Renal cortex interstitium (tissue), 11 donors: ENCODE measurements at regions not wholly inside any gene's neighbourhood (a gene's known extent, or its start where the extent isn't known, plus 50 kb on each side); places are given as distances from the start of the nearest gene placed in this dataset.
A peak's percentile ranks its signal among the peaks of the same experiment; 100 is the strongest.

ENCODE experiments used
- DNase-seq, 11 donors: peaks; one replicate each; pipeline ENCODE4 v3.0.0-alpha.2; 2013; ENCODE audit warnings: low read depth in 9 of 11, low spot score in 4 of 11; ENCODE audit errors: extremely low read depth in 1 of 11

- DNase-seq: no peak
These were observed 324.1 kb downstream of the PLK2 start for GRCh38 chr5:58135571-58136335.

GRCh38 chr5:58133631-58134296, 326.1 kb downstream of the PLK2 start:
- peak in 5 of 11 donors; percentile 25 to 54 (median 42) for DNase-seq

GRCh38 chr5:58133216-58133615, 326.7 kb downstream of the PLK2 start:
- DNase-seq: no peak

GRCh38 chr5:58127255-58128220, 332.3 kb downstream of the PLK2 start:
- DNase-seq: no peak

GRCh38 chr5:58123501-58123900, 336.4 kb downstream of the PLK2 start:
- no peak for DNase-seq

- DNase-seq: no peak
These were observed 337.0 kb downstream of the PLK2 start for GRCh38 chr5:58122848-58123392.

- DNase-seq: no peak
These were observed 337.7 kb downstream of the PLK2 start for GRCh38 chr5:58122157-58122556.

- DNase-seq: no peak
These were observed 338.5 kb downstream of the PLK2 start for GRCh38 chr5:58121391-58121790.

GRCh38 chr5:58117542-58117941, 342.3 kb downstream of the PLK2 start:
- DNase-seq: no peak

GRCh38 chr5:58116346-58116745, 343.5 kb downstream of the PLK2 start:
- DNase-seq: no peak

- no peak for DNase-seq
These were observed 344.1 kb downstream of the PLK2 start for GRCh38 chr5:58115811-58116210.

GRCh38 chr5:58114324-58114723, 345.6 kb downstream of the PLK2 start:
- DNase-seq: no peak

- no peak for DNase-seq
These were observed 346.7 kb downstream of the PLK2 start for GRCh38 chr5:58113172-58113571.

GRCh38 chr5:58108511-58108910, 351.4 kb downstream of the PLK2 start:
- DNase-seq: no peak

GRCh38 chr5:58107704-58108103, 352.2 kb downstream of the PLK2 start:
- no peak for DNase-seq

- DNase-seq: no peak
These were observed 353.0 kb downstream of the PLK2 start for GRCh38 chr5:58106754-58107410.

- no peak for DNase-seq
These were observed 354.1 kb downstream of the PLK2 start for GRCh38 chr5:58105836-58106235.

GRCh38 chr5:58099257-58099656, 360.6 kb downstream of the PLK2 start:
- DNase-seq: no peak

GRCh38 chr5:58094031-58094430, 365.9 kb downstream of the PLK2 start:
- DNase-seq: no peak
